Nephron progenitor cell (in vitro differentiated cells): ENCODE measurements at regions not wholly inside any gene's neighbourhood (a gene's known extent, or its start where the extent isn't known, plus 50 kb on each side); places are given as distances from the start of the nearest gene placed in this dataset.

Experiments
- DNase-seq: peaks from one replicate; pipeline ENCODE4 v3.0.0; 2021
- H3K27ac Mint-ChIP-seq: 2 replicates; pipeline ENCODE4 v1.8.0; 2021; ENCODE audit warnings: mild to moderate bottlenecking, moderate library complexity, mixed read lengths
- H3K27me3 Mint-ChIP-seq: 2 replicates; pipeline ENCODE4 v1.8.0; 2021; ENCODE audit warnings: mild to moderate bottlenecking, low read depth, mixed read lengths; ENCODE audit not compliant: poor library complexity
- H3K36me3 Mint-ChIP-seq: 2 replicates; pipeline ENCODE4 v1.8.0; 2021; ENCODE audit warnings: low read depth, mixed read lengths
- H3K4me1 Mint-ChIP-seq: 2 replicates; pipeline ENCODE4 v1.8.0; 2021; ENCODE audit warnings: mixed read lengths
- H3K4me3 Mint-ChIP-seq: 2 replicates; pipeline ENCODE4 v1.8.0; 2021; ENCODE audit warnings: mild to moderate bottlenecking, moderate library complexity, mixed read lengths
- H3K9me3 Mint-ChIP-seq: 2 replicates; pipeline ENCODE4 v1.8.0; 2021; ENCODE audit warnings: mild to moderate bottlenecking, moderate library complexity, mixed read lengths
- CTCF ChIP-seq: fragments of 200-600 bp; sonication (generic); IDR thresholded peaks from 2 replicates; pipeline ENCODE4 v1.5.0; 2021; ENCODE audit warnings: antibody characterized with exemption

DNA sequence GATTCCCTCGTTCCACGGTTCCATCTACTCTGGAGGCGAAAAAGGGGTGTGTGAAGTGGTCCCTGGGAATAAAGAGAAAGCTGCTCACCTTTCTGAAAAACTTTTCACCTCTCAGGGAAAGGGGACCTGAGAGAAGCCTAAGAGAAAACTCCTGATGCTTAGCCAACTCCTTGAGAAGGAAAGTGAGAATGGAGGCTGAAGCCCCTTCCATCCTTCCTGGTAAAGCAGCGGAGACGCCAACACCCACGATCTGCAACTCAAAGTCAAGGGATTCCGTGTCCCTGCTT is 110.0 kb downstream of the ARF6 start:
- Mint-ChIP-seq H3K4me1 (peaks cover 48% of the 10 kb centered on the region), H3K9me3 (no peaks in the 10 kb centered on the region), H3K27me3 (peaks cover 38% of the 10 kb centered on the region), H3K27ac (no peak overlapping the region), H3K4me3 (peak overlapping the region; percentile 81), H3K36me3 (no peaks in the 10 kb centered on the region)
- DNase-seq: no peak
- no peak for TF ChIP-seq CTCF

GRCh38 chr14:50003213-50004021 is 110.5 kb downstream of the ARF6 start:
- H3K4me3 Mint-ChIP-seq: peak overlapping the region; percentile 81

GRCh38 chr14:50006141-50006540 is 110.2 kb downstream of the VCPKMT start:
- Mint-ChIP-seq H3K27me3 (peaks cover 35% of the 10 kb centered on the region), H3K27ac (no peak overlapping the region)

More at GRCh38 chr14:50003213-50004021, 110.5 kb downstream of the ARF6 start:
- DNase-seq: peak; percentile 71
- no peak overlapping the region for H3K27ac Mint-ChIP-seq
- peaks cover 38% of the 10 kb centered on the region for H3K27me3 Mint-ChIP-seq
- H3K9me3 Mint-ChIP-seq: no peaks in the 10 kb centered on the region
- TF ChIP-seq CTCF: no peak
- peaks cover 48% of the 10 kb centered on the region for H3K4me1 Mint-ChIP-seq
- H3K36me3 Mint-ChIP-seq: no peaks in the 10 kb centered on the region

GRCh38 chr14:50007123-50007903 is 109.1 kb downstream of the VCPKMT start:
- Mint-ChIP-seq H3K9me3 (peaks cover 3% of the 10 kb centered on the region), H3K27me3 (peaks cover 26% of the 10 kb centered on the region), H3K36me3 (peaks cover 7% of the 10 kb centered on the region), H3K27ac (no peak overlapping the region), H3K4me1 (peaks cover 22% of the 10 kb centered on the region), H3K4me3 (no peak overlapping the region)
- no peak for DNase-seq
- TF ChIP-seq CTCF: no peak

More at GRCh38 chr14:50006141-50006540, 110.2 kb downstream of the VCPKMT start:
- DNase-seq: no peak
- Mint-ChIP-seq H3K4me1 (peaks cover 30% of the 10 kb centered on the region), H3K36me3 (peaks cover 7% of the 10 kb centered on the region), H3K9me3 (peaks cover 3% of the 10 kb centered on the region), H3K4me3 (no peak overlapping the region)
- TF ChIP-seq CTCF: no peak

DNA sequence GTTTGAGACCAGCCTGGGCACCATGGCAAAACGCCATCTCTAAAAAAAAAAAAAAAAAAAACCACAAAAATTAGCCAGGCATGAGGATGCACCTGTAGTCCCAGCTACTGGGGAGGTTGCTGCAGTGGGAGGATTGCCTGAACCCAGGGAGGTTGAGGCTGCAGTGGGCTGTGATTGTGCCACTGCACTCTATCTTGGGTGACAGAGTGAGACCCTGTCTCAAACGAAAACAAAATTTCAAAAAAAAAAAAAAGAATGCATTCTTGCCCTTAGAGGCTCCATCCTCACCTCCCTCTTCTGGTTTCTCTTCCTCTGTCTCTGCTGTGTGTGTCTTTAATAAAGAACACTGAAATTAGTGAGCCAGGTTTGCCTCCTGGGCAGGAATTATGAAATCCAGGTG is 107.8 kb downstream of the VCPKMT start:
- Mint-ChIP-seq H3K9me3 (peaks cover 3% of the 10 kb centered on the region), H3K27ac (no peak overlapping the region), H3K27me3 (peaks cover 25% of the 10 kb centered on the region), H3K36me3 (peaks cover 7% of the 10 kb centered on the region), H3K4me1 (peaks cover 13% of the 10 kb centered on the region), H3K4me3 (no peak overlapping the region)
- TF ChIP-seq CTCF: no peak
- no peak for DNase-seq
